Activated B cell treated with CpG ODN at 0.5 μM for 24 hours (primary cell): ENCODE measurements at regions not wholly inside any gene's neighbourhood (a gene's known extent, or its start where the extent isn't known, plus 50 kb on each side); places are given as distances from the start of the nearest gene placed in this dataset.

Source experiments
- ATAC-seq: fragments of 200-7000 bp; cut with Tn5 transposase; one replicate; pipeline ENCODE4 v1.10.0; 2021; ENCODE audit warnings: low read depth, mild to moderate bottlenecking, moderate library complexity
- CTCF ChIA-PET: fragments of 350-600 bp; sonication (Branson Sonifier 250); formaldehyde crosslinking; loops from one replicate; lab custom pipeline; 2021; ENCODE audit warnings: antibody characterized with exemption; lab: Charles Lee
- POLR2A ChIA-PET: fragments of 350-600 bp; sonication (Branson Sonifier 250); formaldehyde crosslinking; loops from one replicate; lab custom pipeline; 2021; ENCODE audit warnings: antibody characterized with exemption; lab: Charles Lee
- DNase-seq: peaks from one replicate; pipeline ENCODE4 v3.0.0; 2022
- H3K27ac Mint-ChIP-seq: one replicate; pipeline ENCODE4 v1.8.0; 2020; ENCODE audit warnings: mixed read lengths
- H3K27me3 Mint-ChIP-seq: one replicate; pipeline ENCODE4 v1.8.0; 2021; ENCODE audit warnings: mixed read lengths
- H3K36me3 Mint-ChIP-seq: one replicate; pipeline ENCODE4 v1.8.0; 2021; ENCODE audit warnings: low read depth, mixed read lengths
- H3K4me1 Mint-ChIP-seq: one replicate; pipeline ENCODE4 v1.8.0; 2021; ENCODE audit warnings: mixed read lengths
- H3K4me3 Mint-ChIP-seq: one replicate; pipeline ENCODE4 v1.8.0; 2020; ENCODE audit warnings: mild to moderate bottlenecking, mixed read lengths
- H3K9me3 Mint-ChIP-seq: one replicate; pipeline ENCODE4 v1.8.0; 2020; ENCODE audit warnings: mixed read lengths
- intact Hi-C: fragments of 100-400 bp; cut with micrococcal nuclease; formaldehyde crosslinking; loops from one replicate; pipeline ENCODE4 v1.15.1; 2024
- TF ChIP-seq, protein P1 (sequence below): fragments of 200-600 bp; IDR thresholded peaks from one replicate; pipeline ENCODE4 v1.8.0; 2022; ENCODE audit warnings: antibody characterized with exemption, mild to moderate bottlenecking

DNA sequence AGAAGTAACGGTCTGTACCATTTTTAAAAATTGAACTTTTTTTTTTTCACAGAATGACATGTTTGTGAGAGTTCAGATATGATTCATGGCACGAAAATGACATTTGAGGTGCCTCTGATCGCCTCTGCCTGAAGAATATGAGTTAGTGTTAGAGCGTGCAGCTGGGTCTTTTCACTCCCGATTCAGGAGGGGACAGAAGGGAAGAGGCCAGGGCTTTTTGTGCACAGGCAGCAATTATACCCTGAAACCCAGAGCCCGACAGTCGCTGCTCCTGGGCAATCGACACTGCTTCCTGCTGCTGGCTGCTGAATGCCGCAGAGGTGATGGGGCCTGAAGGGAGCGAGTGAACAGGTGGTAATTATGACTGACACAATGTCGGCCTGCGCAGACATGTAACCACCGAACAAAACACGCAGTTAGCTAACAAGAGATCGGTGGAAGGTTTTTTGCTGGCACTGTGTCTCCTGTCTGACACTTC is 652.0 kb upstream of the NOX3 start:
- H3K27me3 Mint-ChIP-seq = no peaks in the 10 kb centered on the region
- POLR2A ChIA-PET = no interaction called here
- intact Hi-C loops = no loop called here
- no peaks in the 10 kb centered on the region for H3K9me3 Mint-ChIP-seq
- H3K4me3 Mint-ChIP-seq = no peak overlapping the region
- no peak overlapping the region for H3K27ac Mint-ChIP-seq
- CTCF ChIA-PET = no interaction called here
- H3K4me1 Mint-ChIP-seq = peaks cover 7% of the 10 kb centered on the region
- TF ChIP-seq, protein P1, sequence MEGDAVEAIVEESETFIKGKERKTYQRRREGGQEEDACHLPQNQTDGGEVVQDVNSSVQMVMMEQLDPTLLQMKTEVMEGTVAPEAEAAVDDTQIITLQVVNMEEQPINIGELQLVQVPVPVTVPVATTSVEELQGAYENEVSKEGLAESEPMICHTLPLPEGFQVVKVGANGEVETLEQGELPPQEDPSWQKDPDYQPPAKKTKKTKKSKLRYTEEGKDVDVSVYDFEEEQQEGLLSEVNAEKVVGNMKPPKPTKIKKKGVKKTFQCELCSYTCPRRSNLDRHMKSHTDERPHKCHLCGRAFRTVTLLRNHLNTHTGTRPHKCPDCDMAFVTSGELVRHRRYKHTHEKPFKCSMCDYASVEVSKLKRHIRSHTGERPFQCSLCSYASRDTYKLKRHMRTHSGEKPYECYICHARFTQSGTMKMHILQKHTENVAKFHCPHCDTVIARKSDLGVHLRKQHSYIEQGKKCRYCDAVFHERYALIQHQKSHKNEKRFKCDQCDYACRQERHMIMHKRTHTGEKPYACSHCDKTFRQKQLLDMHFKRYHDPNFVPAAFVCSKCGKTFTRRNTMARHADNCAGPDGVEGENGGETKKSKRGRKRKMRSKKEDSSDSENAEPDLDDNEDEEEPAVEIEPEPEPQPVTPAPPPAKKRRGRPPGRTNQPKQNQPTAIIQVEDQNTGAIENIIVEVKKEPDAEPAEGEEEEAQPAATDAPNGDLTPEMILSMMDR = no peak
- H3K36me3 Mint-ChIP-seq = no peaks in the 10 kb centered on the region
- ATAC-seq = no peak
- DNase-seq = no peak

GRCh38 chr6:156102129-156102528 is 646.5 kb upstream of the NOX3 start:
- Mint-ChIP-seq H3K9me3 (peaks cover 6% of the 10 kb centered on the region), H3K36me3 (no peaks in the 10 kb centered on the region), H3K4me1 (no peaks in the 10 kb centered on the region), H3K27ac (no peak overlapping the region), H3K4me3 (no peak overlapping the region), H3K27me3 (no peaks in the 10 kb centered on the region)
- intact Hi-C loops = no loop called here
- no peak for ATAC-seq
- TF ChIP-seq, protein P1 = no peak
- CTCF ChIA-PET = no interaction called here
- no peak for DNase-seq
- POLR2A ChIA-PET = no interaction called here

- peaks cover 6% of the 10 kb centered on the region for H3K9me3 Mint-ChIP-seq
- no peak for ATAC-seq
Observed at GRCh38 chr6:156098839-156099238, 643.2 kb upstream of the NOX3 start.

DNA sequence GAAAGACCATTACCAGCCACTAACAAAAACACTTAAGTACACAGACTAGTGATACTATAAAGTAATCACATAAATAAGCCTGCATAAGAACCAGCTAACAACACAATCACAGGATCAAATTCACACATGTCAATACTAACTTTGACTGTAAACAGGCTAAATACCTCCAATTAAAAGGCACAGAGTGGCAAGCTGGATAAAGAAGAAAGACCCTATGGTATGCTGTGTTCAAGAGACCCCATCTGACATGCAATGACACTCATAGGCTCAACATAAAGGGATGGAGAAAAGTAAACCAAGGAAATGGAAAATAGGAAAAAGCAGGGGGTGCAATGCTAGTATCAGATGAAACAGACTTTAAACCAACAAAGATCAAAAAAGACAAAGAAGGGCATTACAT is 631.8 kb upstream of the NOX3 start:
- H3K9me3 Mint-ChIP-seq = peaks cover 47% of the 10 kb centered on the region
- H3K36me3 Mint-ChIP-seq = peaks cover 16% of the 10 kb centered on the region
- H3K27ac Mint-ChIP-seq = no peak overlapping the region

More at GRCh38 chr6:156098839-156099238, 643.2 kb upstream of the NOX3 start:
- DNase-seq = no peak
- TF ChIP-seq, protein P1 = no peak
- intact Hi-C loops = no loop called here
- Mint-ChIP-seq H3K4me3 (no peak overlapping the region), H3K4me1 (no peaks in the 10 kb centered on the region), H3K27ac (no peak overlapping the region), H3K36me3 (no peaks in the 10 kb centered on the region), H3K27me3 (no peaks in the 10 kb centered on the region)
- POLR2A ChIA-PET = no interaction called here
- CTCF ChIA-PET = no interaction called here

DNA sequence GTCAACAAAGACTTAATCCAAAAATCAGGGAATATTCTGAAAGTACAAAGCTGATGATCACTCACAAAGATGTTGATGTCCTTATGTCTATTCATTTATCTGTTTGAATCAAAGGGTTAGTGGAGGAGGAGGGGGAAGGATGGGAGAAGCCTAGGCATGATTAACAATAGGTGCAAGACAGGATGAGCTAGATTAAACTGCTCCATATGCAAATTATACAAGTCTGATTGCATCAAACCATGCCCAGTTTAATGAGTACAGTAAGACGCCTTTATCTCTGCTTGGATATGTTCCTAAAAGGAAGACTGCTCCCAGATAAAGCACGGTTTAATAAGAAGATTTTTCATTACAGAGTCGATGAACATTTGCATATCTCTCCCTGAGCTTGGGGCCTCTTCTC is 626.4 kb upstream of the NOX3 start:
- intact Hi-C loops = no loop called here
- Mint-ChIP-seq H3K9me3 (peaks cover 9% of the 10 kb centered on the region), H3K4me3 (no peak overlapping the region), H3K27ac (no peak overlapping the region), H3K27me3 (no peaks in the 10 kb centered on the region), H3K36me3 (peaks cover 3% of the 10 kb centered on the region), H3K4me1 (no peaks in the 10 kb centered on the region)
- ATAC-seq (no peak), DNase-seq (no peak)
- ChIA-PET POLR2A (no interaction called here), CTCF (no interaction called here)
- TF ChIP-seq, protein P1 = no peak

More for the DNA sequence above, 631.8 kb upstream of the NOX3 start:
- intact Hi-C loops = no loop called here
- TF ChIP-seq, protein P1 = no peak
- Mint-ChIP-seq H3K4me3 (no peak overlapping the region), H3K27me3 (no peaks in the 10 kb centered on the region), H3K4me1 (no peaks in the 10 kb centered on the region)
- POLR2A ChIA-PET = no interaction called here
- CTCF ChIA-PET = no interaction called here
- no peak for DNase-seq
- no peak for ATAC-seq
